ACHN (cell line): ENCODE measurements at regions not wholly inside any gene's neighbourhood (a gene's known extent, or its start where the extent isn't known, plus 50 kb on each side); places are given as distances from the start of the nearest gene placed in this dataset.

ENCODE experiments used
- DNase-seq: peaks from one replicate; pipeline ENCODE4 v3.0.0-alpha.2; 2015
- in situ Hi-C: cut with HindIII; loops from 2 replicates; pipeline ENCODE4 v1.10.0; 2017; ENCODE audit warnings: low sequenced_read_pairs, low pct_ligation_motif_present, low pct_unique_long_range_greater_than_20kb

GRCh38 chr2:66322506-66323260, 112.2 kb upstream of the MEIS1 start:
- in situ Hi-C loops = no loop called here
- no peak for DNase-seq

GRCh38 chr2:66318009-66318561, 116.8 kb upstream of the MEIS1 start:
- no peak for DNase-seq
- in situ Hi-C loops = no loop called here

GRCh38 chr2:66317268-66317890, 117.5 kb upstream of the MEIS1 start:
- no peak for DNase-seq
- in situ Hi-C loops = no loop called here

- in situ Hi-C loops = no loop called here
- no peak for DNase-seq
These were observed 128.4 kb upstream of the MEIS1 start for GRCh38 chr2:66306483-66306882.

GRCh38 chr2:66305718-66306117, 129.2 kb upstream of the MEIS1 start:
- no peak for DNase-seq
- in situ Hi-C loops = no loop called here

- in situ Hi-C loops = no loop called here
- DNase-seq = no peak
These were observed 131.5 kb upstream of the MEIS1 start for GRCh38 chr2:66303471-66303870.

- DNase-seq = no peak
- in situ Hi-C loops = no loop called here
These were observed 133.2 kb upstream of the MEIS1 start for GRCh38 chr2:66301767-66302140.

GRCh38 chr2:66301022-66301766, 133.7 kb upstream of the MEIS1 start:
- DNase-seq = no peak
- in situ Hi-C loops = no loop called here

- in situ Hi-C loops = no loop called here
- no peak for DNase-seq
These were observed 151.1 kb upstream of the MEIS1 start for GRCh38 chr2:66283787-66284186.

GRCh38 chr2:66281980-66282379, 152.9 kb upstream of the MEIS1 start:
- in situ Hi-C loops = no loop called here
- DNase-seq = no peak

- DNase-seq = no peak
- in situ Hi-C loops = no loop called here
These were observed 155.9 kb upstream of the MEIS1 start for GRCh38 chr2:66279024-66279423.

- DNase-seq = no peak
- in situ Hi-C loops = no loop called here
These were observed 158.9 kb upstream of the MEIS1 start for GRCh38 chr2:66275984-66276383.

- no peak for DNase-seq
- in situ Hi-C loops = no loop called here
These were observed 160.9 kb upstream of the MEIS1 start for GRCh38 chr2:66273933-66274490.

- no peak for DNase-seq
- in situ Hi-C loops = no loop called here
These were observed 162.2 kb upstream of the MEIS1 start for GRCh38 chr2:66272751-66273150.

- in situ Hi-C loops = no loop called here
- DNase-seq = no peak
These were observed 163.1 kb upstream of the MEIS1 start for GRCh38 chr2:66271777-66272176.

GRCh38 chr2:66270247-66270646, 164.7 kb upstream of the MEIS1 start:
- in situ Hi-C loops = no loop called here
- DNase-seq = no peak

GRCh38 chr2:66269166-66269565, 165.8 kb upstream of the MEIS1 start:
- in situ Hi-C loops = no loop called here
- no peak for DNase-seq

GRCh38 chr2:66268756-66269155, 166.2 kb upstream of the MEIS1 start:
- no peak for DNase-seq
- in situ Hi-C loops = no loop called here

GRCh38 chr2:66264354-66264753, 170.6 kb upstream of the MEIS1 start:
- in situ Hi-C loops = no loop called here
- DNase-seq = no peak
